ENCODE measurements at regions not wholly inside any gene's neighbourhood (a gene's known extent, or its start where the extent isn't known, plus 50 kb on each side); places are given as distances from the start of the nearest gene placed in this dataset.

DNA sequence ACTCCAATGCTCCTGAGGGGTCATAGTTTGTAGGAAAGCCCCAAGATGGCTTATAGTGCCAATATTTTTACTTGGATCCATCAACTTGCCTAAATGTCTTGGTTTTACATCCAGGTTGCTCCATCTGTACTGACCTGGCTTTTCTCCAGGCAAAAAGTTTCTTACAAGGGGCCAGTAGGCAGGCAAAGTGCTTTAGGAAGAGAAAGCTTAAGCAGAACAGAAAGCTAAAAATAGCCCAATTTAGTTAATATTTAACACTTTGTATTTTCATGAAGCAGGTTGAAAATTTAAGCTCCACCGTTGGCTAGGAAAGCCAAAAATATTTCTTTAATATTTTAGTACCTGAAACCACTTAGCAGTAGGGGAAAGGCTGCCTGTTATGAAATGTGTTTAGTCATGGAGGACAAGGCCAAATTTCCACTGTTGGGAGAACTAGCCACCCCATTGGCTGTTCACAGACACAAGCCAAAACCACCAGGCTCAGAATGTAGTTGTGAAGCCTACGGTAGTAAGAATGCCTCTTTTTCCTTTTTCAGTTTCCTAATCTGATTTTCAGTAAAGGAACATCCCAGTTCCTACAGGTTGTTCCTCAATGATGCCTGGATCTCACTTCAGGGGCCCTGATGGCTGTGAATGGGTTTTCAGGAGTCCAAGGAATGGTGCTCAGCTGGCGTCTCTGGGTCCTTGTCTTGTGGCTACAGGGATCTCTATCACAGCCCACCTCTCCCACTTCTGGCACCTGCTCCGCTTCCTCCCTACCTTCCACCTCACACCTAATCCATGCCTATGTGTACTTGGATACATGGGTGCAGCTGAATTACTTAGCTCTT, 324.8 kb downstream of the PMP22 start:
- Histone ChIP-seq H2AK5ac (ENCODE audit: low read length, severe bottlenecking) (no peak overlapping the region), H3K14ac (ENCODE audit: low read length in 2 of 2) (no peak overlapping the region), H3K23ac (ENCODE audit: low read length in 2 of 2) (no peak overlapping the region), H3K27ac (ENCODE audit: low read length, poor library complexity, severe bottlenecking) (no peak overlapping the region), H2BK15ac (ENCODE audit: low read depth, poor library complexity, severe bottlenecking) (no peak overlapping the region), H3K18ac (ENCODE audit: low read depth in 1 of 2, low read length in 2 of 2) (no peak overlapping the region), H4K8ac (ENCODE audit: low read length) (no peak overlapping the region), H3K4me1 (ENCODE audit: control insufficient read depth, insufficient read depth, low read depth, low read length) (peaks cover 7% of the 10 kb centered on the region), H2BK5ac (ENCODE audit: low read depth, low read length, poor library complexity, severe bottlenecking) (no peak overlapping the region), H2BK120ac (ENCODE audit: low read depth, low read length) (no peak overlapping the region), H3K9me3 (ENCODE audit: control insufficient read depth, low read length) (no peaks in the 10 kb centered on the region), H2AFZ (ENCODE audit: low read depth, low read length) (no peak overlapping the region), H3K4ac (ENCODE audit: low read depth in 1 of 2, low read length in 2 of 2) (no peak overlapping the region), H3K4me2 (ENCODE audit: low read length, poor library complexity, severe bottlenecking) (no peak overlapping the region), H4K91ac (ENCODE audit: low read length) (no peak overlapping the region), H3K9ac (ENCODE audit: low read length) (peak overlapping the region; percentile 4), H2BK12ac (ENCODE audit: low read length in 2 of 2) (no peak overlapping the region), H3K79me1 (replicated peaks; ENCODE audit: low read length, poor library complexity, severe bottlenecking) (no peaks in the 10 kb centered on the region), H3K27me3 (ENCODE audit: control insufficient read depth in 1 of 2, insufficient read depth in 1 of 2, low read length in 2 of 2) (no peaks in the 10 kb centered on the region), H3K4me3 (ENCODE audit: insufficient read depth in 1 of 2, low read depth in 1 of 2, low read length in 2 of 2) (no peak overlapping the region), H3K36me3 (ENCODE audit: control insufficient read depth in 1 of 2, insufficient read depth in 2 of 2, low read depth in 1 of 2, low read length in 2 of 2) (no peaks in the 10 kb centered on the region)
- DNase-seq, result no peak
- 100% methylated on average over 2 of the region's 4 CpGs for WGBS

DNA sequence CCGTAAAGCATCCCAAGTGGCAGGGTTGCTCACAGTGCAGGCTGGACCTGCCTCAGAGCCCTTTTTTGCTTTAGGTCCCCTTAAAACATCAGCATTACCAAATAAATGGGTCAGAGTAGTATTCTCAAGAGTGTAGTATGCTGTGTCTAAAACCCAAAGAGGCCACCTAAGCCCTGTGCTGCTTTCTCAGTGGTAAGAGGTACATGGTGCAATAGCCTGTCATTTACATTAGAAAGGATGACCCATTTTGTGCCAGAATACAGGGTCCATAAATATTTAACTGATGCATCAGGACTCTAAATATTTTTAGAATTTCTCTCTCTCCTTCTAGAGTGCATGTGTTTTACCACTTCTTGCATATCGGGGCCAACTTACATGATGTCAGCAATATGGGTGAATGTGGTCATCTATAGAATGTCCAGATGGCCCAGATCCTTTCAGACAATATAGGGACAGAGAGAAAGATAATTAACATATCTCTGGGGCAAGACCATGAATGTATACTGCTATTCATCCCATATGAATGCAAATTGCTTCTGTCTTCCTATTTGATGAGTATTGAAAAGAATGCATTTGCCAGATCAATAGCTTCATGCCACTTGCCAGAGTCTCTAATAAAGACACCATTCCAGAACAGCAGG, 329.2 kb downstream of the PMP22 start:
- Histone ChIP-seq H4K91ac (ENCODE audit: low read length) (no peak overlapping the region), H4K8ac (ENCODE audit: low read length) (no peak overlapping the region), H2AK5ac (ENCODE audit: low read length, severe bottlenecking) (no peak overlapping the region), H2BK5ac (ENCODE audit: low read depth, low read length, poor library complexity, severe bottlenecking) (no peak overlapping the region), H2AFZ (ENCODE audit: low read depth, low read length) (no peak overlapping the region), H3K4me2 (ENCODE audit: low read length, poor library complexity, severe bottlenecking) (no peak overlapping the region), H3K4ac (ENCODE audit: low read depth in 1 of 2, low read length in 2 of 2) (no peak overlapping the region), H3K9ac (ENCODE audit: low read length) (no peak overlapping the region), H3K9me3 (ENCODE audit: control insufficient read depth, low read length) (no peaks in the 10 kb centered on the region), H3K18ac (ENCODE audit: low read depth in 1 of 2, low read length in 2 of 2) (no peak overlapping the region), H3K4me1 (ENCODE audit: control insufficient read depth, insufficient read depth, low read depth, low read length) (peaks cover 2% of the 10 kb centered on the region), H3K27ac (ENCODE audit: low read length, poor library complexity, severe bottlenecking) (no peak overlapping the region), H3K79me1 (replicated peaks; ENCODE audit: low read length, poor library complexity, severe bottlenecking) (no peaks in the 10 kb centered on the region), H3K23ac (ENCODE audit: low read length in 2 of 2) (no peak overlapping the region), H3K27me3 (ENCODE audit: control insufficient read depth in 1 of 2, insufficient read depth in 1 of 2, low read length in 2 of 2) (no peaks in the 10 kb centered on the region), H2BK120ac (ENCODE audit: low read depth, low read length) (no peak overlapping the region), H3K36me3 (ENCODE audit: control insufficient read depth in 1 of 2, insufficient read depth in 2 of 2, low read depth in 1 of 2, low read length in 2 of 2) (no peaks in the 10 kb centered on the region), H2BK15ac (ENCODE audit: low read depth, poor library complexity, severe bottlenecking) (no peak overlapping the region), H2BK12ac (ENCODE audit: low read length in 2 of 2) (no peak overlapping the region), H3K4me3 (ENCODE audit: insufficient read depth in 1 of 2, low read depth in 1 of 2, low read length in 2 of 2) (no peak overlapping the region), H3K14ac (ENCODE audit: low read length in 2 of 2) (no peak overlapping the region)
- no peak for DNase-seq
- WGBS, result 80% methylated on average over 1 of the region's 2 CpGs

DNA sequence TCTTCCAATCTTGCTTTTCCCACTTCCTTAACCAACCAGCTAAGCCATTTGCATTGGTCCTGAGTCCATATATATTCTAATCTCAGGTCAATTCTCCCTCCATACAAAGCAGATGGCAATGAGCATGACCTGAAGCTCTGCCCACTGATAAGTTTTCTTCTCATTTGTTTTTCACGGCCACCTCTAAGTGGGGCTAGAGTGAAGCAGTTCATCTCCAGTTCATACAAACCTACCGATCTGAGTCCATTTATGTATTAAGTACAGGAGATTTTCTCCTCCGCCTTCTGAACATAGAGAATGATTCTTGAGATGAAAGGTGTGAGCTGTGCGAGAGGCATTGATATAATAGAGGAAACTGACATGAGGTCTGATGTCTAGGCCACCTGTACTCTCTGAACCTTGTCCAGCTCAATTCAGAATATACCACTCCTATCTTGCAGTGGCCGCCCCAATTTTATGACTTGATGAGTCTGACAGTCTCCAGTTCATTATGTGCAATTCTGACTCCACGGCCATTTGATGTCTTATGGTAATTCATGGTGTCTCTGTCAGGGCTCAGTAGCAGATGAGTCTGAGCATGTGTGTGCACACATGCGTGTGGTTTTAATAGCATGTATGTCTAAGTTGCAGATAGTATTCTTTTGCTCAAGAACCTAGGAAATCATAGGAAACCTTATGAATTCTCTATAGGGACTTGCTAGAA, 329.8 kb downstream of the PMP22 start:
- DNase-seq, result no peak
- H4K8ac ChIP-seq (ENCODE audit: low read length), result no peak overlapping the region
- WGBS, result 94% methylated on average over 5 of the region's 7 CpGs
- no peak overlapping the region for H4K91ac ChIP-seq (ENCODE audit: low read length)
- H3K9ac ChIP-seq (ENCODE audit: low read length), result no peak overlapping the region
- no peak overlapping the region for H2BK12ac ChIP-seq (ENCODE audit: low read length in 2 of 2)
- no peak overlapping the region for H3K23ac ChIP-seq (ENCODE audit: low read length in 2 of 2)
- no peak overlapping the region for H2AK5ac ChIP-seq (ENCODE audit: low read length, severe bottlenecking)
- no peak overlapping the region for H3K4me2 ChIP-seq (ENCODE audit: low read length, poor library complexity, severe bottlenecking)
- H3K79me1 ChIP-seq (replicated peaks; ENCODE audit: low read length, poor library complexity, severe bottlenecking), result no peaks in the 10 kb centered on the region
- H2BK120ac ChIP-seq (ENCODE audit: low read depth, low read length), result no peak overlapping the region
- H3K4me3 ChIP-seq (ENCODE audit: insufficient read depth in 1 of 2, low read depth in 1 of 2, low read length in 2 of 2), result no peak overlapping the region
- no peak overlapping the region for H2AFZ ChIP-seq (ENCODE audit: low read depth, low read length)
- H3K4me1 ChIP-seq (ENCODE audit: control insufficient read depth, insufficient read depth, low read depth, low read length), result peaks cover 2% of the 10 kb centered on the region
- H3K36me3 ChIP-seq (ENCODE audit: control insufficient read depth in 1 of 2, insufficient read depth in 2 of 2, low read depth in 1 of 2, low read length in 2 of 2), result no peaks in the 10 kb centered on the region
- H2BK15ac ChIP-seq (ENCODE audit: low read depth, poor library complexity, severe bottlenecking), result no peak overlapping the region
- no peak overlapping the region for H3K27ac ChIP-seq (ENCODE audit: low read length, poor library complexity, severe bottlenecking)
- no peak overlapping the region for H3K14ac ChIP-seq (ENCODE audit: low read length in 2 of 2)
- no peak overlapping the region for H2BK5ac ChIP-seq (ENCODE audit: low read depth, low read length, poor library complexity, severe bottlenecking)
- H3K27me3 ChIP-seq (ENCODE audit: control insufficient read depth in 1 of 2, insufficient read depth in 1 of 2, low read length in 2 of 2), result no peaks in the 10 kb centered on the region
- H3K9me3 ChIP-seq (ENCODE audit: control insufficient read depth, low read length), result no peaks in the 10 kb centered on the region
- no peak overlapping the region for H3K18ac ChIP-seq (ENCODE audit: low read depth in 1 of 2, low read length in 2 of 2)
- no peak overlapping the region for H3K4ac ChIP-seq (ENCODE audit: low read depth in 1 of 2, low read length in 2 of 2)

DNA sequence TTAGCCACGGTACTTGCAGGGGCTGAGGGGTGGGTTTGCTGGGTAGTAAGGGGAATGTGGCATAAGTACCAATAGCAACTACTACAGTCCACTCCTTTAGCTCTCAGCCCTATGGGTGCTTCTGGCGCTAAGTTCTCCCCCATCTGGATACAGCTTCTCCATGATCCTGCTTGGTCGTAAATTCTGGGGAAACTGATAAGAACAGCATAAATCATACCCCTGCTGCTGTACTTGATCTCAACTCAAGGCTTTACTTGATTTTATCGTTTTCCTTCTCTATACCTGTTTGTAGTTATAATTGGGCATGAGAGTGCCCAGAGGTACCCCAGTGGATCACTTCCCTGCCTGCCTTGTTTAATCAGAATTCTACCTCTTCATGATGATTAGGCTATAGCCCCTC, 331.4 kb downstream of the PMP22 start:
- no peak for DNase-seq
- Histone ChIP-seq H3K4me1 (ENCODE audit: control insufficient read depth, insufficient read depth, low read depth, low read length) (no peaks in the 10 kb centered on the region), H2AK5ac (ENCODE audit: low read length, severe bottlenecking) (no peak overlapping the region), H3K4me2 (ENCODE audit: low read length, poor library complexity, severe bottlenecking) (no peak overlapping the region), H3K18ac (ENCODE audit: low read depth in 1 of 2, low read length in 2 of 2) (no peak overlapping the region), H3K23ac (ENCODE audit: low read length in 2 of 2) (no peak overlapping the region), H3K79me1 (replicated peaks; ENCODE audit: low read length, poor library complexity, severe bottlenecking) (no peaks in the 10 kb centered on the region), H3K14ac (ENCODE audit: low read length in 2 of 2) (no peak overlapping the region), H2BK120ac (ENCODE audit: low read depth, low read length) (no peak overlapping the region), H4K91ac (ENCODE audit: low read length) (no peak overlapping the region), H3K4me3 (ENCODE audit: insufficient read depth in 1 of 2, low read depth in 1 of 2, low read length in 2 of 2) (no peak overlapping the region), H3K36me3 (ENCODE audit: control insufficient read depth in 1 of 2, insufficient read depth in 2 of 2, low read depth in 1 of 2, low read length in 2 of 2) (no peaks in the 10 kb centered on the region), H2BK15ac (ENCODE audit: low read depth, poor library complexity, severe bottlenecking) (no peak overlapping the region), H3K9ac (ENCODE audit: low read length) (no peak overlapping the region), H2BK5ac (ENCODE audit: low read depth, low read length, poor library complexity, severe bottlenecking) (no peak overlapping the region), H2BK12ac (ENCODE audit: low read length in 2 of 2) (no peak overlapping the region), H2AFZ (ENCODE audit: low read depth, low read length) (no peak overlapping the region), H3K27ac (ENCODE audit: low read length, poor library complexity, severe bottlenecking) (no peak overlapping the region), H3K4ac (ENCODE audit: low read depth in 1 of 2, low read length in 2 of 2) (no peak overlapping the region), H3K9me3 (ENCODE audit: control insufficient read depth, low read length) (no peaks in the 10 kb centered on the region), H3K27me3 (ENCODE audit: control insufficient read depth in 1 of 2, insufficient read depth in 1 of 2, low read length in 2 of 2) (no peaks in the 10 kb centered on the region), H4K8ac (ENCODE audit: low read length) (no peak overlapping the region)
- WGBS, result 94% methylated on average over 3 of the region's 4 CpGs
